Natural killer cell (primary cell): ENCODE measurements at regions not wholly inside any gene's neighbourhood (a gene's known extent, or its start where the extent isn't known, plus 50 kb on each side); places are given as distances from the start of the nearest gene placed in this dataset.
"Not testable (repeated sequence)": the region's sequence is repeated elsewhere in the genome, so short reads cannot be mapped to it uniquely, and the experiment has no call there.

Experiments used
- ATAC-seq, 3 donors: fragments of 150-1000 bp in 2 of 3; fragments of 200-7000 bp in 1 of 3; cut with Tn5 transposase; 1 replicate in 1 of 3; 2 replicates in 2 of 3; pipeline ENCODE4 v1.10.0; 2021; ENCODE audit warnings: mild to moderate bottlenecking in 2 of 3, moderate library complexity in 2 of 3
- DNase-seq, 2 donors: peaks; one replicate each; pipeline versions ENCODE4 v3.0.0 to v3.0.0-alpha.2; 2013 to 2021; ENCODE audit warnings: mixed read lengths in 1 of 2
- H3K27ac ChIP-seq: one replicate; pipeline ENCODE4 v1.5.1; 2013; ENCODE audit warnings: mild to moderate bottlenecking, low read length
- H3K27me3 ChIP-seq: one replicate; pipeline ENCODE4 v1.6.1; 2013; ENCODE audit warnings: low read length; ENCODE audit not compliant: control insufficient read depth, insufficient read depth
- H3K36me3 ChIP-seq: one replicate; pipeline ENCODE4 v1.6.1; 2013; ENCODE audit warnings: low read length; ENCODE audit not compliant: control insufficient read depth, insufficient read depth
- H3K4me1 ChIP-seq: one replicate; pipeline ENCODE4 v1.6.1; 2013; ENCODE audit warnings: low read length; ENCODE audit not compliant: control insufficient read depth, insufficient read depth
- H3K4me3 ChIP-seq: one replicate; pipeline ENCODE4 v1.5.1; 2013; ENCODE audit warnings: low read length
- H3K9me3 ChIP-seq: one replicate; pipeline ENCODE4 v1.6.1; 2013; ENCODE audit warnings: low read length; ENCODE audit not compliant: control insufficient read depth, insufficient read depth
- H3K27ac Mint-ChIP-seq, 2 donors: one replicate each; pipeline ENCODE4 v1.8.0; 2022; ENCODE audit warnings: mild to moderate bottlenecking in 2 of 2, mixed read lengths in 2 of 2, moderate library complexity in 1 of 2
- H3K27me3 Mint-ChIP-seq, 2 donors: one replicate each; pipeline ENCODE4 v1.8.0; 2022; ENCODE audit warnings: low read depth in 2 of 2, mixed read lengths in 2 of 2
- H3K36me3 Mint-ChIP-seq: one replicate; pipeline ENCODE4 v1.8.0; 2022; ENCODE audit warnings: mixed read lengths
- H3K4me1 Mint-ChIP-seq, 2 donors: one replicate each; pipeline ENCODE4 v1.8.0; 2022; ENCODE audit warnings: mixed read lengths in 2 of 2
- H3K4me3 Mint-ChIP-seq: one replicate; pipeline ENCODE4 v1.8.0; 2022; ENCODE audit warnings: mild to moderate bottlenecking, moderate library complexity, mixed read lengths
- H3K9me3 Mint-ChIP-seq, 2 donors: one replicate each; pipeline ENCODE4 v1.8.0; 2022; ENCODE audit warnings: mixed read lengths in 2 of 2
- CTCF ChIP-seq: fragments of 200-600 bp; IDR thresholded peaks from one replicate; pipeline ENCODE4 v1.8.0; 2022; ENCODE audit warnings: antibody characterized with exemption
- WGBS: methylation state at CpG from one replicate; pipeline ENCODE4 v1.1.7; 2013; ENCODE audit warnings: missing lambda C conversion rate; ENCODE audit not compliant: insufficient coverage; 5-methylcytosine and 5-hydroxymethylcytosine counted together
- intact Hi-C: fragments of 100-400 bp; cut with micrococcal nuclease; formaldehyde crosslinking; loops from one replicate; pipeline ENCODE4 v1.14.2; 2022

- no peaks in the 10 kb centered on the region for H3K9me3 ChIP-seq
- ATAC-seq (no peak), DNase-seq (no peak)
- Mint-ChIP-seq H3K9me3 (peaks cover 0 to 3% of the 10 kb centered on the region in 2 donors), H3K36me3 (no peaks in the 10 kb centered on the region), H3K27me3 (peaks cover 5 to 8% of the 10 kb centered on the region in 2 donors), H3K4me3 (no peak overlapping the region), H3K4me1 (no peaks in the 10 kb centered on the region), H3K27ac (no peak overlapping the region)
- H3K27ac ChIP-seq: no peak overlapping the region
- intact Hi-C loops: no loop called here
- no peak overlapping the region for H3K4me3 ChIP-seq
- TF ChIP-seq CTCF: no peak
- H3K27me3 ChIP-seq: no peaks in the 10 kb centered on the region
- WGBS: 74% methylated on average over 7 of the region's 8 CpGs
- H3K4me1 ChIP-seq: no peaks in the 10 kb centered on the region
- no peaks in the 10 kb centered on the region for H3K36me3 ChIP-seq
Observed at GRCh38 chr1:4076346-4076745, 176.3 kb upstream of the C1orf174 start.

- H3K4me3 Mint-ChIP-seq, DNase-seq, H3K9me3 Mint-ChIP-seq, H3K4me3 ChIP-seq, H3K27ac ChIP-seq, H3K4me1 Mint-ChIP-seq, H3K27ac Mint-ChIP-seq, H3K9me3 ChIP-seq, H3K27me3 ChIP-seq, H3K27me3 Mint-ChIP-seq, ATAC-seq, H3K36me3 ChIP-seq, H3K4me1 ChIP-seq, H3K36me3 Mint-ChIP-seq, intact Hi-C loops: not testable (repeated sequence)
- WGBS: 80% methylated on average over 20 of the region's 24 CpGs
Observed at GRCh38 chr1:4078091-4078962, 178.3 kb upstream of the C1orf174 start.

- no peak overlapping the region for H3K4me3 ChIP-seq
- H3K36me3 ChIP-seq: no peaks in the 10 kb centered on the region
- ATAC-seq (no peak), DNase-seq (no peak)
- no peak overlapping the region for H3K27ac ChIP-seq
- no peak for TF ChIP-seq CTCF
- H3K27ac Mint-ChIP-seq: no peak overlapping the region
- no peaks in the 10 kb centered on the region for H3K27me3 ChIP-seq
- H3K9me3 Mint-ChIP-seq: peaks cover 0 to 3% of the 10 kb centered on the region in 2 donors
- H3K4me1 ChIP-seq: no peaks in the 10 kb centered on the region
- no peaks in the 10 kb centered on the region for H3K9me3 ChIP-seq
- H3K27me3 Mint-ChIP-seq: peaks cover 0 to 7% of the 10 kb centered on the region in 2 donors
- WGBS: 74% methylated on average over 5 of the region's 5 CpGs
- intact Hi-C loops: no loop called here
- H3K36me3 Mint-ChIP-seq: no peaks in the 10 kb centered on the region
- no peaks in the 10 kb centered on the region for H3K4me1 Mint-ChIP-seq
- H3K4me3 Mint-ChIP-seq: no peak overlapping the region
Observed at GRCh38 chr1:4079815-4080214, 179.7 kb upstream of the C1orf174 start.

- Histone ChIP-seq H3K36me3 (no peaks in the 10 kb centered on the region), H3K27ac (no peak overlapping the region), H3K9me3 (no peaks in the 10 kb centered on the region), H3K4me1 (no peaks in the 10 kb centered on the region), H3K27me3 (no peaks in the 10 kb centered on the region), H3K4me3 (no peak overlapping the region)
- intact Hi-C loops: no loop called here
- no peak overlapping the region for H3K4me3 Mint-ChIP-seq
- H3K27me3 Mint-ChIP-seq: peaks cover 0 to 23% of the 10 kb centered on the region in 2 donors
- no peaks in the 10 kb centered on the region for H3K4me1 Mint-ChIP-seq
- TF ChIP-seq CTCF: no peak
- H3K9me3 Mint-ChIP-seq: peaks cover 0 to 3% of the 10 kb centered on the region in 2 donors
- 83% methylated on average over 23 of the region's 23 CpGs for WGBS
- no peaks in the 10 kb centered on the region for H3K36me3 Mint-ChIP-seq
- ATAC-seq (no peak), DNase-seq (no peak)
- no peak overlapping the region for H3K27ac Mint-ChIP-seq
Observed at GRCh38 chr1:4081806-4082711, 182.0 kb upstream of the C1orf174 start.
